Fibroblast of lung (primary cell): ENCODE measurements at regions not wholly inside any gene's neighbourhood (a gene's known extent, or its start where the extent isn't known, plus 50 kb on each side); places are given as distances from the start of the nearest gene placed in this dataset.
A peak's percentile ranks its signal among the peaks of the same experiment; 100 is the strongest.

Experiments used
- DNase-seq, 2 donors: peaks; one replicate each; pipeline versions ENCODE4 v3.0.0 to v3.0.0-alpha.2; 2010; ENCODE audit warnings: low read depth in 2 of 2
- H2AFZ ChIP-seq: 2 replicates; pipeline ENCODE4 v1.5.1; 2012; ENCODE audit warnings: low read length, control low read depth, inconsistent platforms
- H3K27ac ChIP-seq: 2 replicates; pipeline ENCODE4 v1.5.1; 2011; ENCODE audit warnings: low read length, control low read depth; ENCODE audit not compliant: insufficient read depth
- H3K27me3 ChIP-seq: 2 replicates; pipeline ENCODE4 v1.5.1; 2011; ENCODE audit warnings: mild to moderate bottlenecking, low read length; ENCODE audit not compliant: control insufficient read depth, insufficient read depth
- H3K36me3 ChIP-seq: 2 replicates; pipeline ENCODE4 v1.5.1; 2011; ENCODE audit warnings: low read length; ENCODE audit not compliant: control insufficient read depth, insufficient read depth
- H3K4me1 ChIP-seq: 2 replicates; pipeline ENCODE4 v1.5.1; 2011; ENCODE audit warnings: low read length; ENCODE audit not compliant: control insufficient read depth, insufficient read depth; ENCODE audit errors: extremely low read depth
- H3K4me2 ChIP-seq: 2 replicates; pipeline ENCODE4 v1.5.1; 2011; ENCODE audit warnings: low read length, control low read depth; ENCODE audit not compliant: insufficient read depth; ENCODE audit errors: extremely low read depth
- H3K4me3 ChIP-seq, 4 experiments: fragments of 200-600 bp in 1 of 4; sonication (generic) in 1 of 4; replicated peaks in 1 of 4; 2 replicates each; pipeline ENCODE4 v1.5.1; 2011 to 2016; ENCODE audit warnings: low read length in 4 of 4, low read depth in 3 of 4, mild to moderate bottlenecking in 3 of 4, control low read depth in 2 of 4, inconsistent platforms in 1 of 4, mixed read lengths in 1 of 4; ENCODE audit not compliant: insufficient read depth in 1 of 4; ENCODE audit errors: control extremely low read depth in 1 of 4
- H3K79me2 ChIP-seq: 2 replicates; pipeline ENCODE4 v1.5.1; 2012; ENCODE audit warnings: mild to moderate bottlenecking, low read length, inconsistent platforms; ENCODE audit not compliant: control insufficient read depth, insufficient read depth
- H3K9ac ChIP-seq: 2 replicates; pipeline ENCODE4 v1.5.1; 2011; ENCODE audit warnings: mild to moderate bottlenecking, low read length, control low read depth; ENCODE audit not compliant: insufficient read depth
- H3K9me3 ChIP-seq: 2 replicates; pipeline ENCODE4 v1.5.1; 2012; ENCODE audit warnings: low read depth, low read length; ENCODE audit not compliant: control insufficient read depth, insufficient read depth
- H4K20me1 ChIP-seq: 2 replicates; pipeline ENCODE4 v1.5.1; 2011; ENCODE audit warnings: low read length; ENCODE audit not compliant: control insufficient read depth, insufficient read depth; ENCODE audit errors: extremely low read depth
- CTCF ChIP-seq, 2 donors: IDR thresholded peaks in 1 of 2; conservative IDR thresholded peaks in 1 of 2; 1 replicate in 1 of 2; 2 replicates in 1 of 2; pipeline ENCODE4 v1.5.1; 2011 to 2012; ENCODE audit warnings: low read length in 2 of 2, control low read depth in 1 of 2, inconsistent platforms in 1 of 2, low read depth in 1 of 2, mild to moderate bottlenecking in 1 of 2
- EZH2 ChIP-seq: IDR thresholded peaks from 2 replicates; pipeline ENCODE4 v1.5.1; 2012; ENCODE audit warnings: low read length, control low read depth, mild to moderate bottlenecking; ENCODE audit errors: missing control alignments

- Histone ChIP-seq H3K36me3 (no peaks in the 10 kb centered on the region), H3K4me2 (no peak overlapping the region), H2AFZ (no peak overlapping the region), H4K20me1 (no peaks in the 10 kb centered on the region), H3K9me3 (no peaks in the 10 kb centered on the region), H3K27ac (no peak overlapping the region), H3K4me3 (no peak overlapping the region), H3K27me3 (no peaks in the 10 kb centered on the region), H3K4me1 (no peaks in the 10 kb centered on the region), H3K9ac (no peak overlapping the region), H3K79me2 (no peaks in the 10 kb centered on the region)
- DNase-seq: peak in 1 of 2 donors; percentile 17
- TF ChIP-seq CTCF (conservative IDR thresholded peaks at IDR 0.05 in 1 of 2, IDR thresholded peaks at IDR 0.05 in 1 of 2; ENCODE audit: low read depth in 1 of 2, low read length in 2 of 2): no peak
- TF ChIP-seq EZH2: no peak
Observed at GRCh38 chr3:103218146-103218545, 783.3 kb downstream of the ZPLD1 start.

GRCh38 chr3:103218793-103219192 lies 784.0 kb downstream of the ZPLD1 start:
- DNase-seq: peak in 1 of 2 donors; percentile 64
- Histone ChIP-seq H3K36me3 (no peaks in the 10 kb centered on the region), H4K20me1 (no peaks in the 10 kb centered on the region), H2AFZ (no peak overlapping the region), H3K9ac (no peak overlapping the region), H3K4me3 (no peak overlapping the region), H3K9me3 (no peaks in the 10 kb centered on the region), H3K27ac (no peak overlapping the region), H3K27me3 (no peaks in the 10 kb centered on the region), H3K4me1 (no peaks in the 10 kb centered on the region), H3K79me2 (no peaks in the 10 kb centered on the region), H3K4me2 (no peak overlapping the region)
- TF ChIP-seq EZH2 (no peak), CTCF (conservative IDR thresholded peaks at IDR 0.05 in 1 of 2, IDR thresholded peaks at IDR 0.05 in 1 of 2; ENCODE audit: low read depth in 1 of 2, low read length in 2 of 2) (no peak)

GRCh38 chr3:103227651-103228050 lies 792.8 kb downstream of the ZPLD1 start:
- H3K9me3 ChIP-seq: no peaks in the 10 kb centered on the region
- no peaks in the 10 kb centered on the region for H3K4me1 ChIP-seq
- TF ChIP-seq CTCF (conservative IDR thresholded peaks at IDR 0.05 in 1 of 2, IDR thresholded peaks at IDR 0.05 in 1 of 2; ENCODE audit: low read depth in 1 of 2, low read length in 2 of 2) (no peak), EZH2 (no peak)
- no peak overlapping the region for H3K27ac ChIP-seq
- no peaks in the 10 kb centered on the region for H3K27me3 ChIP-seq
- H3K79me2 ChIP-seq: no peaks in the 10 kb centered on the region
- H3K36me3 ChIP-seq: no peaks in the 10 kb centered on the region
- DNase-seq: no peak
- H3K4me2 ChIP-seq: no peak overlapping the region
- no peak overlapping the region for H2AFZ ChIP-seq
- H3K9ac ChIP-seq: no peak overlapping the region
- H3K4me3 ChIP-seq: no peak overlapping the region
- H4K20me1 ChIP-seq: no peaks in the 10 kb centered on the region
